HCT116 (cell line): ENCODE measurements at regions not wholly inside any gene's neighbourhood (a gene's known extent, or its start where the extent isn't known, plus 50 kb on each side); places are given as distances from the start of the nearest gene placed in this dataset.

ENCODE experiments used
- CTCF ChIP-seq, 3 experiments: fragments of 200-600 bp in 1 of 3; sonication (generic) in 1 of 3; IDR thresholded peaks in 2 of 3; conservative IDR thresholded peaks in 1 of 3; 2 replicates each; pipeline ENCODE4 v1.5.1; 2012 to 2017; ENCODE audit warnings: low read depth in 2 of 3, low read length in 2 of 3, antibody characterized with exemption in 1 of 3, borderline replicate concordance in 1 of 3, control low read depth in 1 of 3, mild to moderate bottlenecking in 1 of 3, mixed read lengths in 1 of 3, mixed run types in 1 of 3, moderate library complexity in 1 of 3; ENCODE audit not compliant: insufficient read depth in 1 of 3
- EGR1 ChIP-seq: IDR thresholded peaks from 2 replicates; pipeline ENCODE4 v1.6.1; 2012; ENCODE audit warnings: low read depth
- EZH2 ChIP-seq: fragments of 200-600 bp; sonication (generic); IDR thresholded peaks from 2 replicates; pipeline ENCODE4 v1.6.1; 2017; ENCODE audit warnings: antibody characterized with exemption, mixed run types
- JUND ChIP-seq: IDR thresholded peaks from 2 replicates; pipeline ENCODE4 v1.6.1; 2012
- MAX ChIP-seq: IDR thresholded peaks from 2 replicates; pipeline ENCODE4 v1.6.1; 2012
- POLR2A ChIP-seq: IDR thresholded peaks from 2 replicates; pipeline ENCODE4 v1.7.0; 2011; ENCODE audit warnings: borderline replicate concordance; ENCODE audit not compliant: insufficient read depth, insufficient read length; ENCODE audit errors: extremely low read depth
- POLR2AphosphoS5 ChIP-seq: IDR thresholded peaks from 2 replicates; pipeline ENCODE4 v1.6.1; 2011; ENCODE audit warnings: mild to moderate bottlenecking, low read depth, low read length, moderate library complexity
- TCF7L2 ChIP-seq: IDR thresholded peaks from 2 replicates; pipeline ENCODE4 v1.7.0; 2011; ENCODE audit warnings: borderline replicate concordance, inconsistent platforms; ENCODE audit not compliant: insufficient read depth, insufficient read length; ENCODE audit errors: extremely low read depth

- no peak for TF ChIP-seq POLR2A
- TF ChIP-seq TCF7L2, result no peak
- no peak for TF ChIP-seq MAX
- no peak for TF ChIP-seq JUND
- no peak for TF ChIP-seq CTCF (IDR thresholded peaks at IDR 0.05 in 2 of 3, conservative IDR thresholded peaks at IDR 0.05 in 1 of 3; ENCODE audit: borderline replicate concordance in 1 of 3, insufficient read depth in 1 of 3, low read depth in 2 of 3, low read length in 2 of 3)
- TF ChIP-seq POLR2AphosphoS5, result no peak
- no peak for TF ChIP-seq EZH2
- no peak for TF ChIP-seq EGR1
Observed at GRCh38 chr1:187338762-187339412, 510.1 kb downstream of the PLA2G4A start.
